Stimulated activated CD8-positive, alpha-beta memory T cell treated with anti-CD3 and anti-CD28 coated beads, Interleukin-7, amount 100 ng/mL, for 1 hour (primary cell): ENCODE measurements at regions not wholly inside any gene's neighbourhood (a gene's known extent, or its start where the extent isn't known, plus 50 kb on each side); places are given as distances from the start of the nearest gene placed in this dataset.

ENCODE experiments used
- DNase-seq, 2 donors: peaks; one replicate each; pipeline ENCODE4 v3.0.0-alpha.2; 2020; ENCODE audit warnings: low read depth in 2 of 2

GRCh38 chr9:118734696-118735095 lies 634.5 kb downstream of the BRINP1 start:
- DNase-seq, result no peak

DNA sequence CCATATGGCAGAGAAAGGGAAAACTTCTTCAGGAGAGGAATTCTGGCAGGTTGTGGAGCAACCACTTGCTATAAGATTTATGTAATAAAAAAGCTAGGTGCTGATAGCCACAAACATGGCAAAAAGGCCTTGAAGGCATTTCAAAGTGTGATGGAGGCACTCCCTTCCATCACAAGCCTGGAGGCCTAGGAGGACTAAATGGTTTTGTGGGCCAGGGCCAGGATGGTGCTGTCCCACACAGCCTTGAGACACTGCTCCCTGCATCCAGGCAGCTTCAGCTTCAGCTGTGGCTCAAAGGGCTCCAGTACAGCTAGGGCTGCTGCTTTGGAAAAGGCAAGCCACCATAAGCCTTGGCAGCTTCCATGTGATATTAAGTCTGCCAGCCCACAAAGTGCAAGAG lies 632.8 kb downstream of the BRINP1 start:
- DNase-seq, result no peak

- no peak for DNase-seq
These were observed 618.0 kb downstream of the BRINP1 start for GRCh38 chr9:118751077-118751847.

DNA sequence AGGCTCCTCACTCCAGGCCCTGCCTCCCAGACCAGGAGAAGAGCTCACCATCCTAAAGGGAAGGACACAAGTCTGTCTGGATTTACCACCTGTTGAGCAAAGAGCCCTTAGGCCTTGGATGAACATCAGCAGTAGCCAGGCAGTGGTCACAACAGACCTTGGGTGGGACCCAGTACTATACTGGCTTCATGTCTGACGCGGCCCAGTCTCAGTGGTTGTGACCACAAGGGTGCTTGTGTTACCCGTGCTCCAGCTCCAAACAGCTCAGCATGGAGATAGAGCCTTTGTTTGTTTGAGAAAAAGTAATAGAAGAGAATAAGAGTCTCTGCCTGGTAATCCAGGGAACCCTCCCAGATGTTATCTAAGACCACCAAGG lies 617.4 kb downstream of the BRINP1 start:
- no peak for DNase-seq

GRCh38 chr9:118761016-118761790 lies 608.0 kb downstream of the BRINP1 start:
- no peak for DNase-seq

GRCh38 chr9:118767571-118767970 lies 601.7 kb downstream of the BRINP1 start:
- no peak for DNase-seq

DNA sequence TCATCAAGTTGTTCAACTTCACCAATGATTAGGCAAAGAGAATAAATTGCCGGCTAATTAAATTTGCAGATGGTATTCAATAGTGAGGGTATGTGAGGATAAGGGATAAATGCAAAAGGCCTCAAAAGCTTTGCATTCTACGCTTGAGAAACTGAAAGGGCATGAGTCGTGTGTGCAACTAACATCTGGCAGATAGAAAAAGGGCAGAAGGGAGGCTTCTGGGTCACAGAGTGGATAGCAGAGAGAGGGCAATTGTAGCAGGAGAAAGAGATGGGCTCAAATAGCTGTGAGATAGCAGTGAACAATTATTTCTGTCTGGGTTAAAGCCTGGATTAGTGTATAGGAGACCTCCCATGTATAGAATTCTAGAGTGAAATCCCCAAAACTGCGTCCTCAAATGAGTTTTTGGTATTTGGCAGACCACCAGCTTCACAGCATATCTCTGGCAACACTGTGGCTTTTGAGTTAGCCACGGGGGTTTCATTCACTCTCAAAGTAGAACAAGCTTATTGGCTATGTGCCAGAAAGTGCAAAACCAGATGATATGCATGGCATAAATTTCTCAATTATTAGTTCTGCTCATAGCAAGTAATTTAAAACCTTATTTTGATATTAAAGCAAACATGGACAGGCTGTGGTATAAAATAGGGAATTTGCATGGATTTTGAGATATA lies 586.3 kb downstream of the BRINP1 start:
- no peak for DNase-seq

- DNase-seq, result no peak
These were observed 585.2 kb downstream of the BRINP1 start for GRCh38 chr9:118784033-118784432.

- no peak for DNase-seq
These were observed 583.8 kb downstream of the BRINP1 start for GRCh38 chr9:118785456-118785855.

DNA sequence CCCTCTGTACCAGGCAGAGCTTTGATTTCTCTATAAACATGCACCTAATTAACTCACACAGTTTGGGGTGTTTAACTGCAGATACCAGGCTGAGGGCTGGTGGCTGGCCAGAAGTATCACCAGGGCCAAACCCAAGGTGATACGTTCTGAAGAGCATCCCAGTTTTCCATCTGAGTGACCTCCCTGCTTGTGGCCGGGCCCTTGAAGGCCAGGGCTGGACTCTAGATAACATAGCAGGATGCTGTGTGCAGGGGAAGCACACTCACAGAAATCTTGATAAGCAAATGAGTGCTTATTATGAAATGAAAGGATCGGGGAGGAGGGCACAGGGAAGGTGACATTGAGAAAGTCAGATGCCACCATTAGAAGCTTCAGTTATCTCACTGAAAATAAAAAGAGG lies 582.4 kb downstream of the BRINP1 start:
- DNase-seq, result no peak

GRCh38 chr9:118809160-118809625 lies 560.0 kb downstream of the BRINP1 start:
- DNase-seq, result no peak

DNA sequence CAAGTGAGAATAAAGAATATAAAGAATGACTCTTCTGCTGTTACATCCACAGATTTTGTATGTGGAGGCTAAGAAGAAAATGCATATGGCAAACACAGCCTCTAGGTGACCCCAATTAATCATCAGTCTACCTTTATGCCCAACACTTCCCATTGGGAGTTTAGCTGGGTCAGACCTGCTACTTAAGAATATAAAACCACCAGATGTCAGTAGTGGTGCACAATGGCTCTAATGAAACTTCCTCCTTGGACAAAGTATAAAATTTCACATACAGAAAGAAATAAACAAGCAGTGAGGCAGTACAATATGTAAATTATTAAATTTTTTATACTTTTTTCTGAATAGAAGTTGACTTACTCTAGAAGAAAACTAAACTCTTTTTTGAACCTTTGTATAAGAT lies 539.9 kb downstream of the BRINP1 start:
- DNase-seq, result no peak

GRCh38 chr9:118832371-118832770 lies 536.9 kb downstream of the BRINP1 start:
- no peak for DNase-seq

DNA sequence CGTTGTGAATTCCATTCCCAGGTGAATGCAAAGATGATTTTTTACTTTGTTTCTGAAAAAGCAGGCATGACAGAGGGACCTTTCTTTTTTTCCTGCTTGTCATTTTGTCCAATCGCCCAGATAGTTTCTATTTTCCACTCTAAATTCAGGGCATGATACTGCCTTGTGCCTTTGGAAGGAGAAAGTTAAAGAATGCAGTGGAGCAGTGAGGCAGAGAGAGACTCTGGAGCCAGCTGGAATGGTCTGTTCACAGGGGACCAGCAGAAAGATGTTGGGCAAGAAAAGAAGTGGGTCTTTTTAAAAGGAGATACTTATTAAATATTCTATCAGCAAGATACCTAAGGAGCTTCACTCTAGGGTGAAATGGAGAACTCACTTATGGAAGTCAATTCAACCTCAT lies 532.3 kb downstream of the BRINP1 start:
- DNase-seq, result no peak

GRCh38 chr9:118871531-118871930 lies 497.7 kb downstream of the BRINP1 start:
- no peak for DNase-seq

GRCh38 chr9:118882684-118883083 lies 486.6 kb downstream of the BRINP1 start:
- no peak for DNase-seq

DNA sequence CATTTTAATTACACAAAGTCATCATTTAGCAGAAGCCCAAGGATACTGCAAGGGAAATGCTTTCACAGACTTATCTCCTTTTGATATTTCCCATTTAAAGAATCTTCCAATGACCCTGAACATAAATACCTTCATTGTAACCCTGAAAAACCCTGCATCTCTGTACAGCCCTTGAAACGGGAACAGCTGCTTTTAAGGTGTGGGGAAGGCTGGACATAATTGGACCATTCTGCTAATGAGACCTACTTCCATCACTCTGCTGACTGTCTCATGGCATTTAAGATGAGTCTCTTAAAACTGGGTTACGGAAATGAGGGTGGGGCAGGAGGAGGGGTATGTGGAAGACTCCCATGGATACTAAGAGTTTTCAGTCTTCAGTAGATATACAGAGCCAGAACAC lies 485.8 kb downstream of the BRINP1 start:
- DNase-seq, result no peak

DNA sequence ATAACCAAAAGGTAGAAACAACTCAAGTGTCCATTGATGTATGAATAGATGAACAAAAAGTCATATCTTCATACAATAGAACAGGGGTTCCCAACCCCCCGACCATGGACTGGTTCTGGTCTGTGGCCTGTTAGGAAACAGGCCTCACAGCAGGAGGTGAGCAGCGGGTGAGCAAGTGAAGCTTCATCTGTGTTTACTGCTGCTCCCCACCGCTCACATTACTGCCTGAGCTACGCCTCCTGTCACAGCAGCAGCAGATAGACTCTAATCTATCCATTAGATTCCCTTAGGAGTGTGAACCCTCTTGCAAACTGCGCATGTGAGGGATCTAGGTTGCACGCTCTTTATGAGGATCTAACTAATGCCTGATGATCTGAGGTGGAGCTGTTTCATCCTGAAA lies 478.0 kb downstream of the BRINP1 start:
- no peak for DNase-seq

GRCh38 chr9:118896324-118897000 lies 472.8 kb downstream of the BRINP1 start:
- no peak for DNase-seq

- DNase-seq, result no peak
These were observed 451.1 kb downstream of the BRINP1 start for GRCh38 chr9:118918180-118918579.

DNA sequence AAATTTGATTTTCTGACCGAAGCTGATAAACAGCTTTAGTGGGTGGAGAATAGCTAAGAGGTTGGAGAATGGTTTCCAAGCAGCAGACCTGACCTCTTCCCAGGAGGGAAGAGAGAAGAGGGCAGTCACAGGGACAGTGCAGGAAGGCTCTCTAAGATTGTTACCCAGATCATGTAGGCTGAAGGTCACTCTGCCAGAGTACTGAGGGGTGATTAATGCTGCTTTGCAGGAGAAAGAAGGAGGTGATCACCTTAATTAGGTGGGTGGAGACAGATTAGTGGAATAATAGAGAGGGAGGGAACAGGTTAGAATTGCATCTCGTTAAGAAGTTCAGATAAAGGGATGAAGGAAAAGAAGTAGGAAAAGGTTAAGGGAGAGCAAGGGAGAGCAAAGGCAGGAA lies 440.5 kb downstream of the BRINP1 start:
- no peak for DNase-seq

DNA sequence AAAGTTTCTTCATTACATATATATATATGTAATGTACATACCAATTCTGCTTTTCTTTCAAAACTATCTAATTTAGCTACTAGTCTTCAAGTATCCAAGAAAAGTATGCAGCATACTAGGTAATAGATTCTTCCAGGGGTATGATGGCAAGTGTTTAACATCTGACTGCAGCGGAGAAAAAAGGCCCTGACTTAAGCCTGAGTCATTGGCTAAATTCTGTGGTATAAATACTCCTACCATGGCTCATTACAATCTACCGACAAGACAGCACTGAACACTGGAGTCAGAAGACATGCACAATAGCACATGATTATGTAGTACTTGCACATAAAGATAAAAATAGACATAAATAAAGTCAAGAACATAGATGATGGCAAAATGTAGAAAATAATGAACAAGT lies 439.9 kb downstream of the BRINP1 start:
- no peak for DNase-seq
